ENCODE measurements at regions not wholly inside any gene's neighbourhood (a gene's known extent, or its start where the extent isn't known, plus 50 kb on each side); places are given as distances from the start of the nearest gene placed in this dataset.
A peak's percentile ranks its signal among the peaks of the same experiment; 100 is the strongest.
"Not testable (repeated sequence)": the region's sequence is repeated elsewhere in the genome, so short reads cannot be mapped to it uniquely, and the experiment has no call there.

GRCh38 chr9:20238921-20239320 is 383.4 kb downstream of the MLLT3 start:
- DNase-seq, result no peak

- no peak for DNase-seq
These were observed 384.6 kb downstream of the MLLT3 start for GRCh38 chr9:20237686-20238085.

- DNase-seq, result no peak
These were observed 385.6 kb downstream of the MLLT3 start for GRCh38 chr9:20236676-20237075.

- not testable (repeated sequence) for DNase-seq
These were observed 387.1 kb downstream of the MLLT3 start for GRCh38 chr9:20235206-20235605.

- no peak for DNase-seq
These were observed 394.2 kb downstream of the MLLT3 start for GRCh38 chr9:20228096-20228495.

GRCh38 chr9:20227166-20227874 is 395.0 kb downstream of the MLLT3 start:
- DNase-seq, result no peak

- no peak for DNase-seq
These were observed 396.0 kb downstream of the MLLT3 start for GRCh38 chr9:20226345-20226744.

- no peak for DNase-seq
These were observed 396.5 kb downstream of the MLLT3 start for GRCh38 chr9:20225826-20226225.

- DNase-seq, result no peak
These were observed 397.5 kb downstream of the MLLT3 start for GRCh38 chr9:20224756-20225155.

- DNase-seq, result no peak
These were observed 402.0 kb downstream of the MLLT3 start for GRCh38 chr9:20220286-20220685.

- DNase-seq, result no peak
These were observed 402.9 kb downstream of the MLLT3 start for GRCh38 chr9:20219437-20219836.

GRCh38 chr9:20217596-20217995 is 404.7 kb downstream of the MLLT3 start:
- DNase-seq, result no peak

GRCh38 chr9:20216438-20216837 is 405.9 kb downstream of the MLLT3 start:
- no peak for DNase-seq

GRCh38 chr9:20215552-20215951 is 406.7 kb downstream of the MLLT3 start:
- DNase-seq, result no peak

- no peak for DNase-seq
These were observed 409.5 kb downstream of the MLLT3 start for GRCh38 chr9:20212806-20213205.

- peak in 3 of 5 donors; percentile 2 to 96 (median 5) for DNase-seq
These were observed 412.6 kb downstream of the MLLT3 start for GRCh38 chr9:20209391-20210340.

GRCh38 chr9:20208961-20209371 is 413.3 kb downstream of the MLLT3 start:
- DNase-seq, result peak in 1 of 5 donors; percentile 91

GRCh38 chr9:20208226-20208625 is 414.1 kb downstream of the MLLT3 start:
- no peak for DNase-seq

- DNase-seq, result peak in 1 of 5 donors; percentile 14
These were observed 415.1 kb downstream of the MLLT3 start for GRCh38 chr9:20207176-20207575.

- DNase-seq, result no peak
These were observed 416.5 kb downstream of the MLLT3 start for GRCh38 chr9:20205821-20206220.

GRCh38 chr9:20200991-20201431 is 412.2 kb upstream of the SLC24A2 start:
- DNase-seq, result no peak

- no peak for DNase-seq
These were observed 411.7 kb upstream of the SLC24A2 start for GRCh38 chr9:20200581-20200980.

- DNase-seq, result no peak
These were observed 410.3 kb upstream of the SLC24A2 start for GRCh38 chr9:20199111-20199510.

All from T-helper 1 cell (primary cell).